ENCODE measurements at regions not wholly inside any gene's neighbourhood (a gene's known extent, or its start where the extent isn't known, plus 50 kb on each side); places are given as distances from the start of the nearest gene placed in this dataset.

DNA sequence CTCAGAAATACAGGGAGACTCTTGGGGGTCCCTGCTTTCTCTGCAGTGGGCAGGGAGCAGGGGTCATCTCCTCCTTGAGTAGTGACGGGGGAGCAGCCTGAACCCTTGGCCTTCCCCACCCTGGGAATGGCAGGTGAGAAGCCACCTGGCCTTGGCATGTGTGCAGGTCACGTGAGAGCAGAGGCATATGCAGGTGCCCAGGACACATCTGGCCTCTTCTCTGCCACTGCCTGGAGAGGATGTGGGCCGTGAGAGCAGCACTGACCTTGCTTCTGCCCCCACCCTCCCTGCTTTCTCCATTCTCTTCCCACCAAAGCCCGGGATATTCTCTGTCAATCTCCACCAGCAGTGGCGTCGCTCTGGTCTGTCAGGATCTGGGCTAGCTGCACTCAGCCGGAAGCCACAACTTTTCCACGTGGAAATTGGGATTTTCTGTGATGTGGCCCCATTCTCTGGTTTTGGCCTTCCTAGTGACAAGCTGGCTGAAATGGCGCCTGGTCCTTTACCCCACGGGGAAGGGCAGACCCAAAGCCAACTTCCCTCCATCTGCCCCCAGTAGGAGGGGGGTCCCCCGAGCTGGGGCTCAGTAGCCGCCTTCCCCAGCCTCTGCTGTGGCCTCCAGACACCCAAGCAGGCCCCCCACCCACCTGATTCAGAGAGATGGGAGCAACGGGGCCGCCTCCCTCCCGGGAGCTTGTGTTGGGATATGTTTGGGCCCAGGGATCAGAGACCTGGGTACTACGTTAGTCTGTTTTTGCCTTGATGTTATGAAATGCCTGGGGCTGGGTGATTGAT lies 70.4 kb upstream of the FCN1 start:
- no peak for DNase-seq

DNA sequence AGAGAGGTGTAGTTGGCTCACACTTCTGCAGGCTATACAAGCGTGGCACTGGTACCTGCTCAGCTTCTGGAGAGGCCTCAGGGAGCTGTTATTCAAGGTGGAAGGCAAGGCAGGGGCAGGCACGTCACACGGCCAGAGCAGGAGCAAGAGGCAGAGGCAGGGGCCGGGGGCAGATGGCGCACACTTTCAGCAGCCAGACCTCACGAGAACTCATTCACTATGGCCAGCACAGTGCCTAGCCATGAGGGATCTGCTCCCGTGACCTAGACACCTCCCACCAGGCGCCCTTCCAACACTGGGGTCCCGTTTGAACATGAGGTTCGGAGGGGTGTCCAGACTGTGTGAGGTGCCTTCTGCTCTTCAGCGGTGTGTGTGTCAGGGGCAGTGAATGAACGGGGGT lies 71.0 kb upstream of the FCN1 start:
- no peak for DNase-seq

DNA sequence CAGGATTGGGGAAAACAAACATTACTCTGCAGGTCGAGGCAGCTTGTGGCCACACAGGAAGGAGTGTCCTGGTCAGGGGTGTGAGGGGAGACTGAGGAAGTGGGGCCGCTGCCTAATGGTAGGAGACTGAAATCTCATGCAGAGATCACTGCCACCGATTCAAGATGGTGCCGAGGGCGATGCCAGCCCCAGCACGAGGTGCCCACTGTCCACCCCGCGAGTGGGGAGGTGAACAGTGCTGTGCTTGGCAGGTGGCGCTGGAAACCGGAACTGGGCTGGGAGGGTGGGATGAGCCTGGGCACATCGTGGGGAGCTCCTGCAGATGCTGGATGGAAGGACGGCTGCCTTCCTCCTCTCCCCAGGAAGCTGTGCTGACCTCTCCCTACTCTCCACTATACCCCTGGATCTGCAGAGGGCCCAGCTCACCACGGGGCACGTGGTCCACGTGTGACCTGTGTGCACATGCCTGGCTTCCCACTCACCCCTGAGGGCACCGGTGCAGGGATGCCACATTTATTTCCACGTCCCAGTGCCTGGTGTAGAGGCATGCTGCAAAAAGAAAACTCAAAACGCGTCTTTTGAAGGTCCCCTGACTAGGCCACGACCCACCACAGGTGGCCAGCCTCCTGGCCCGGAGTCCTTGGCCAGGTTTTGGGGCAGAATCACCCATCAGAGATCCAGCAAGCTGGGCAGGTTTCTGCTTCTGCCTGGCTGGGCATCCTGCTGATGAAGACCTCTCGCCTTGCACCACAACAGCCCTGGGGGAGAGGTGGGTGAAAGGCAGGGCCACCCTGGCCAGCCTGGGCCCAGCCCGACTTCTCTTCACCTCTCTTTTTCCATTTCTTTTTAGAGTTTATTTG lies 71.7 kb upstream of the FCN1 start:
- DNase-seq, result no peak

DNA sequence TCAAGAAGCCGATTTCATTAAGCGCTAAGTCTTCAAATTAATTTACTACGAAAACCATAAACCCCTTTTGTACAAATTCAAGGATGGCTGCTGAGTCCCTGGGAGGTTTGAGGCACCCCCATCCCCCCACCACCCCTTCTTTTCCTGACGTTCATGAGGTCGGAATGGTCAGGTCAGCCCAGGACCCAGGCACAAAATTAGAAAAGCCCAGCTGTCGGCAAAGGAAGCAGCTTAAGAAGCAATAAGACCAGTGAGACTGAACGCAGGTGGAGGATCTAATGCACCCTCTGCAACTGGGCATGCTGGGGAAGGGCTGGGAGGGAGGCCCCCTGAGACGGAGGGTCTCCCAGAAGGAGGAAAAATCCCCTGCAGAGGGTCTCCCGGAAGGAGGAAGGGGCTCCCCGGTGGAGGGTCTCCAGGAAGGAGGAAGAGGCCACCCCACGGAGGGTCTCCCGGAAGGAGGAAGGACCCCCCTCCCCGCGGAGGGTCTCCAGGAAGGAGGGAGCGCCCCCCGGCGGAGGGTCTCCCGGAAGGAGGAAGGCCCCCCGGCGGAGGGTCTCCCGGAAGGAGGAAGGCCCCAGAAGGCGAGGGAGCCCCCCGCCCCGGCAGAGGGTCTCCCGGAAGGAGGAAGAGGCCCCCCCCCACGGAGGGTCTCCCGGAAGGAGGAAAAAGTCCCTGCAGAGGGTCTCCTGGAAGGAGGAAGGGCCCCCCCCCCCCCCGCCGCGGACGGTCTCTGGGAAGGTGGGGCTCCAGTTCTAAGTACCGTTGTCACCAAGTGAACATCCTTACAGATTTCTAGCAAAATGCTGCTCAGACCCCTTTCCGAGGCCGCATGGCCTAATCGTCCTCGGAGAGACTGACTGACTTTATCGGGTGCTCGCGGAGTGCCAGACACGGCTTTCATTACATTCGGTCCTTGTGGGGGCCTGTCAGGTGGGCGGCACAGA lies 74.4 kb upstream of the FCN1 start:
- no peak for DNase-seq

DNA sequence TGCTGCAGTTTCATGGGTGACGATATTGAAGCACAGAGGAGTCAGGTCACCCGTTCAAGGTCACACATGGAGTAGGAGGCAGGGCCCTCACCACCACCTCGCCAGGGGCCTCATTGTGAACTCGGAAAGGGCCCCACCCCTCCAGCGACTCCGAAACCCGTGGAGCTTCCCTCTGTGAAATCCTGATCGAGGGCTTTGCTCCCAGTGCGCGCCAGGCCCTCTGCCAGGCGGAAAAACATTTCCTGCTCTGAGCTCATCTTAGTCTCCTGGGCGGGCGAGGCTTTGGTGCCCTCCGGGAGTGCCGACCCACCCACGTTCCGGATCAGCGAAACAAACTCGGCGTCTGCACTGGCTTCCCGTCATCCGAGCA lies 75.0 kb upstream of the FCN1 start:
- no peak for DNase-seq

DNA sequence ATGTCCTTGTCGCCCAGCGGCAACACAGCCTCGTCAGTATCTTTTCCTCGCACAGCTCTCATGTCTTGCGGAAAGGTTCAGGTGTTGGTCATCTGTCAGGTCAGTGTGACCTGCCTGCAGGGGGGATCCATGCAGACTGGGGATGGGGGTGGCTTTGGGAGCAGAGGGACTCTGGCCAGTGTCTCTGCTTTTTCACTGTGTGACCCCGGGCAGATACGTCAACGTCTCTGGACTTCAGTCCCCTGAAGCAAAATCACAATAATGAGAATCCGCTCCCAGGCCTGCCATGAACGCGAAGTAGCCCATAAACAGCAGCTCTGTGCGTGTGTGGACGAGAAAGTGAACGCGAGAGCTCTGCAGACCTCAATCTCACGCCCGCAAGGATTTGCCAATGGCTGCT lies 75.7 kb upstream of the FCN1 start:
- DNase-seq, result no peak

DNA sequence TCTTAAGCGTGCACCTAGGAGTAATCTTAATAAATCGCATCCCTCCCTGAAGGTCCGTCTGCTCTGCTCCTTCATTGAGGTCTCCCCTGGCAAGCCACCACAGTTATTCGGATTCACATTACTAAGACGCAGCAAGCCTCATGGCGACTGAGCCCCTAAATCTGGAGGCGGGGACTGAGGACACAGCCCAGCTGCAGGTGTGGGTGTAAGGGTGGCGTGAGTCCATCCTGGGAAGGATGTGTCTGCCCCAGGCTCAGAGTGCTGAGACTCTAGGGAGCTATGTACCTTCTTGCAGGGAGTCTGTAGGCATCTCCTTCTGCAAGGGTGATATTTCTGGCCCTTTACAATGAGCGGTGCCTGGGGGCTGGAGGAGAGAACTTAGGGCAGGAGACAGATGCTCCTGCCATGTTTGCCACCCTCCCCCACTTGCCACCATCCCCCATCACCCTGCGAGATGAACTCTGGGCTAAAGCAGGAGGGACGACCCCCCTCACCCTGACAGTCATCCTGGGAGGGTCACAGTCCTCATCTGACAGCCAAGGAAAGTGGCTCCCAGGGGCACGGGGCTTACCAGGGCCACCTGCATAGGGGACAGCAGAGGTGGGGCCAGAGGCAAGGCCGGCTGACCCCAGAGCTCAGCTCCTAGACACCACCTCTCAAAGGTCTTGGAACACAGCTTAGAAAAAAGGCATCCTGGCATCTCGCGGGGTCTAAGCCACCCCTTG lies 76.4 kb upstream of the FCN1 start:
- DNase-seq, result no peak

DNA sequence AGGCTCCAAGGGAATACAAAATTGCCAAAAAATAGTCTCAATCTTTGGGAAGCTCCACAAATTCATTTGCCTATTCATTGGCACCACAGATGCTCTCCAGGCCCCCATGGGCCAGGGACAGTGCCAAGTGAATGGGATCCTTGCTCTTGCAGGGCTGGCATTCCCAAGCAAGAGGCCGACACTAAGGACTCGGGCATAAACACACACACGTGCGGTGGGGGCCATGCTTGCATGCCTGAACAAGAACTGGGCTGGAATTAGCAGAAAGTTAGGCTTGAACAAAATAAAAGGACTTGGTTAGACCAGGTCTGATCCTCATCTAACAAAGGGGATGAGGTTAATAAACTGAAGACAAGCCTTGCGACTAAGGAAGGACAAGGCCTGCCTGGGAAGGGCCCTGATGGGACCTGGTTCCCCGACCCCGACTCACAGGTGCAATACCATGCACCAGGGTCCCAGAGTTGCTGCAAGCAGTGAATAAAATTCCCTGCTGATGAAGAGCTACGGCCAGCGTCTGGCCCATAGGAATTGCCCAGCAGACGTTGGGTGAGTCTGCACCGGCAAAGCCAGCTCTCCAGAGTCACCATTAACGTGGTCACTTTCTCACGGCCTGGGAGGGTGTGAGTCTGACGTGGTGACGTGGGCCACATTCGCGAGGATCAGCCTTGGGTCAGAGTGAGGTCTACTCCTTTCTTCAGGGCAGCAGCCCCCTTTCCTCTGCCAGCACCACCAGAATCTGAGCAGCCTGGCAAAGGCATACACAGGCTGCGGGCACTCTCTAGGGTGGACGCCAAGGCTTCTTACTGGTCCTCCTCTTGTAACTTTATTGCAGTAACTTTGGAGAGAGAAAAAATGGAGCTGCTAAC lies 77.4 kb upstream of the FCN1 start:
- DNase-seq, result no peak

DNA sequence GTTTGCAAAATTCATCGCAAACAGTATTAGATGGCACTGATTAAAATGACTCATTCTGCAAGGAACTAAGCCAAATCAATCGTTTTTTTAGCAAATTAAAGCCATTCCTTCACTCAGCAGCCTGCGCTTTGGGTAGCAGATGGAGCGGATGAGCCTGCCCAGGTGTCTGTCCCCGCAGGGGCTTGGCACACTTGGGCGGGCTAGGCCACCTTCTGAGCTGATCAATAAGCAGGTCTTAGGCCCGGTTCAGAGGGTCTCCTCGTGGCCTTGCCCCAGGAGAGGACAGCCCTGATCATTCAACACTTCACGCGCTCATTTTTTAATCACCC lies 78.0 kb upstream of the FCN1 start:
- DNase-seq, result no peak

DNA sequence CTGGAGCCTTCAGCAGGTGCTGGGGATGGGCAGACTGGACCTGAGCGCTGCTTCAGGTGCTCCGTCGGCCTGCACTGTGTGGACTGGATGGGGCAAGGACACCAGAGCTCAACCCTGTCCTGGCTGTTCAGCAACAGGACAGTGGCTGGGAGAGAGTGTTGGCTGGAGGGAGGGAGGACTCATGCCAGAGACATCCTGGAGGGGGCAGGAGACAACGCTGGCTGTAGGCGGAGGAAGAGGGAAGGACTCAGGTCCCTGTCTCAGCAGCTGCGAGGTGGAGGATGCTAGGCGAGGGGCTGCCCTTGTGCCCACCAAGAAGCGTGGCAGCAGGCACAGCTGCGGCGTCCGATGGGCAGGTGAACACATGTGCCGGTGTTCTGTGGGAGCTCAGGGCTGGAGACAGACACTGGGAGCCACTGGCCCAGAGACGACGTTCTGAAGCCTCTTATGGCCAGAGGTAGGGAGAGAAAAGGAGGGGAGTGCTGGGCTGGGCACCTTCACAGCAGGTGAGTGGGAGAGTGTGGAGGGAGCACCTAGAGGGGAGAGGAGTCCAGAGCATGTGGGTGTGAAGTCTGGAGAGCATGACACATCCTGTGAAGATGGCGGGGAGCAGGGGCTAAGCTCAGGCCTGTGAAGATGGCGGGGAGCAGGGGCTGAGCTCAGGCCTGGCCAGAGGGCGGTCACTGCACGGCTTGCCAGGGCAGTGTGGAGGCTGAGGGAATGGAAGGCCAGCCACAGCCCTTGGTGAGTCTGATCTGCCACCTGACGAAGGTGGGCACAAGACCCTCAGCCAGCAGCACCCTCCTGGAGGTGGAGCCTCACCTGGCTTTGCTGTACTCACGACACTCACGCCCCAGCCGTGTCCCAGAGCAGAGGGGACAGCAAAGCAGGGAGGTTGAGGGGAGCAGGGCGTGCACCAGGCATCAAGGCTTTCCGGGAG lies 79.1 kb upstream of the FCN1 start:
- no peak for DNase-seq

DNA sequence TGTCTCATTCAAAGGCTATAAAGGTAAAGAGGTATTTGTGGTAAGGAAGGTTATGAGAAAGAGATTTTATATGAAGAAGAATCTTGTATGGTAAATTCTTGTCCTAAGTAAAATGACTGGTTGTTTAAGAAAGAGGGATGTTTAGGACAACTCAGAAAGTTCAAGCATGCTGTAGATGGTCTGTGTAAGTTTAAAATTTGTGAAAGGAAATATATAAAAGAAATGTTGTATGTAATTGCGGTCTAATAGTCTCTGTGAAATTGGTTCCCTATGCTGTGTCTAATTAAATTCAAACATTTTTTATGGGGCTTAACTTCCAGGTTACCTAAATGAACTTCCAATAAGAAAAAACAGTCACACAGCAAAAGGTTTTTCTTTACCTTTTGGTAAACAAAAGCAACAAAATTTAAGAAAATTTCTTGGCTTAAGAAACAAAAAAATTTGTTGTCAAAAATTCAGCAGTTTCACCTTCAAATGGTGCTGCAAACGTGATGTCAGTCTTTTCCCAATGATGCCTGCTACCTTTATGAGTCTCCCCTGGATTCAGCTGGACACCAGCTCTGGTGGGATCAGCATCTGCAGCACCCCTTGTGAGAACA lies 83.0 kb upstream of the FCN1 start:
- no peak for DNase-seq

DNA sequence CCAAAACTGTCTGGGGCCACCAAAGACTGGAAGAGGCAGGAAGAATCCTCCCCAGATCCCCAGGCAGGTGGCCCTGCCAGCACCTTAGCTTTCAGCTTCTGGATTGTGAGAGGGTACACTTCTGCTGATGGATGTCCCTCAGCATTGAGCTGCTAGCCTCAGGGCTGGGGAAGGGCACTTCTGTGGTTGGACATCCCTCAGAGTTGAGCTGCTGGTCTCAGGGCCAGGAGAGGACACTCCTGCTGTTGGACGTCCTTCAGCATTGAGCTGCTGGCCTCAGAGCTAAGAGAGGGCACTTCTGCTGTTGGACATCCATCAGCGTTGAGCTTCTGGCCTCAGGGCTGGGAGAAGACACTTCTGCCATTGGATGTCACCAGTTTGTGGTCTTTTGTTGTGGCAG lies 83.8 kb upstream of the FCN1 start:
- DNase-seq, result no peak

DNA sequence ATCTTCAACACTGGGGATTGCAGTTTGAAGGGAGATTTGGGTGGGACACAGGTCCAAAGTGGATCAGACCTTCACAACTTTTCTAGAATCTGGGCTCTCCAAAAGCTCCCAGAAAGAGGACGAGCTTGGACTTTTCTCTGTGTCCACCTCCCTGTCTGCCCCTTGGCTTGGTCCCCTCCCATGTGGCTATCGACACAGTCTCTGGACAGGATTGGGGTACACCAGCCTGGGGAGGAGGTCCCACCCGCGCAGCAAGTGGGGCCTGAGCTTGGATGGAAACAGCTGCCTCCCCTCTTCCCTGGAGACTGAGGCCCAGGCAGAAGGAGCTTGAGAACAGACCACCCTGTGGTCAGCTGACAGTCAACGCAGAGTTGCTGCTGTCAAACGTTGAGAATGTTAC lies 84.6 kb upstream of the FCN1 start:
- no peak for DNase-seq

DNA sequence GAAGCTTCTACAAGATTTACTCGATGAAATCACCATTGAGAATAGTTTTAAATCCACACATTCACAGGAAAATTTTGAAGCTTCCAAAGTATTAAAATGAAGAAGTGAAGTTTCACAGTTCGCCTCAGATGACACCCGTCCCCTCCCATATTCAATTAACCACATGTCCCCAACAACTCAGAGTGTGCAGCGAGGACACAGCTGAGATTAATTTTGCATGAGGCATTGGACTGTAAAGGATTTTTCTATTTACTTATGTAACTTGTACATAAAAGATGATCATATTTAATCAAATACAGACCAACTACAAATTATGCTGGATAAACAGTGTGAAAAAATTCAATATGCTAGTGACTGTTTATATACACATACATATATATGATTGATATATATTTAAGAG lies 84.7 kb upstream of the OLFM1 start:
- no peak for DNase-seq

DNA sequence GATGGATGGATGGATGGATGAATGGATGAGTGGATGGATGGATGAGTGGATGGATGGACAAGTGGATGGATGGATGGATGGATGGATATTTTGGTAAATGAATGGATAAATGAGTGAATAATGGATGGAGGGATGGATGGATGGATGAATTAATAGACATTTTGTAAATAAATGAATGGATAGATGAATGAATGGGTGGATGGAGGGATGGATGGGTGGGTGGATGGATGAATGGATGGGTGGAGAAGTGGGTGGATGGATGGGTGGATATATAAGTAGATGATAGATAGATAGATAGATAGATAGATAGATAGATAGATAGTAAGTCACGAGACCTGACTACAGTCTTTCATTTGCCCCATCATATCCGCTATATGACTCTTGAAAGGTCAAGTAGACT lies 82.7 kb upstream of the OLFM1 start:
- no peak for DNase-seq

DNA sequence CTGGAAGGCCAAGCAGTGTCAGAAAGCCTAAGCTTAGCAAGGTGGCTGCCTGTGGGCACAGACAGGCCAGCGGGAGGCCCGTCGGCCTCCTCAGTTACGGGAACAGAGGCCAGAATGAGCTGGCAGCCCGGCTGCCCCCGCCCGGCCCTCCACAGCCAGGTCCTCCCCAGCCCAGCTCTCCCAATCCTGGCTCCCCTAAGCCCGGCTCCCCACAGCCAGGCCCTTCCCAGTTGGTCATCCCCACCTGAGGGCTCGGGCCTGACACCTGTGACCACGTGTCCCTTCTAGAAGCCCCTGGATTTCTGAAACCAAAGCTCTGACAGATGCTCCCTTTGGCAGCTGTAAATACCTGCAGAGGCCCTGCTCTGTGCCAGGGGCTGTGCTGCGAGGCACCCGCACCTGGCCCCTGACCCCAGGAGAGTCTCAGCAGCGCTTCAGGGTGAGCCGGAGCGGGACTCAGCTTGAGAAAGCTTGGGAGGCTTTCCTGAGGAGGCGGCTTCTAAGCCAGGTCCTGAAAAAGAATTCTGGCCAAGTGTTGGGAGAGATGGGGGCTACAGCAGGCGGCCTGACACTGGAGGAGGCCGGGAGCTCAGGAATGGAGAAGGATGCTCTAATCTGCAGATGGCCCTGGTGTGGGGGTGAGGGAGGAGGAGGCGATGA lies 80.4 kb upstream of the OLFM1 start:
- no peak for DNase-seq

DNA sequence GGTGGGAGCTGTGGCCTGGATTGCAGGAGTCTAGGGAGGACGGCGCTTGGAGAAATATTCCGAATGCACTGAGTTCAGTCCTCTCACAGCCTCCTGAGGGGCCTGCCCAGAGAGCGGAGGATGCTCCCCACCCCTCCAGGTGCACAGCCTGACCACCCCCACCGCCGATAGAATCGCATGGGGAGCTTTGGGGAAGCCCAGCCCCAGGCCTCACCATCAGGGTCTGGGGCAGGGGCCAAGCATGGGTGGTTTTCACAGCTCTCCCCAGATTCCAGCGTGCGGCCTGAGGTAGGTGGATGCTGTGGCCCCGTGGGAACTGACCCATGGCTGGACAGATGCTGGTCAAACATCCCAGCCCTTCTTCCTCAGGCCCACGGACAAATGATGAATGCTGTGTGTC lies 79.9 kb upstream of the OLFM1 start:
- no peak for DNase-seq

DNA sequence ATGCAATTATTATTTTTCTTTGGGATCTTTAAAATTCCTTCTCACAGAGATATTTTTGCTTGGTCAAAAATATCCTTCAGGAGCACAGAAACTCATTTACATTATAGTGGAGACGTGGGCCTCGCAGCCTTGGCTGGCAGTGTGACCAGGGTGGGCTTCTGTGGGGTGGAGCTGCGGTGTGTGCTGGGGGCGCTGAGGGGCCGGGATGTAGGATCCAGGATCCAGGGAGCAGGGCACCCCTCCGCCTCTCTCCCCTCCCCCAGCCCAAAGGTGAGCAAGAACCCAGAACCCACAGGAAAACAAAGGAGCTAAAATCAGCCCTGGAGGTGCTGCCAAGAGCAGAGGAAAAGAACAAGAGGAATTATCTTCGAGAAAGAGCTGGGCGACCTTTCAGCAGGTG lies 79.1 kb upstream of the OLFM1 start:
- DNase-seq, result no peak

DNA sequence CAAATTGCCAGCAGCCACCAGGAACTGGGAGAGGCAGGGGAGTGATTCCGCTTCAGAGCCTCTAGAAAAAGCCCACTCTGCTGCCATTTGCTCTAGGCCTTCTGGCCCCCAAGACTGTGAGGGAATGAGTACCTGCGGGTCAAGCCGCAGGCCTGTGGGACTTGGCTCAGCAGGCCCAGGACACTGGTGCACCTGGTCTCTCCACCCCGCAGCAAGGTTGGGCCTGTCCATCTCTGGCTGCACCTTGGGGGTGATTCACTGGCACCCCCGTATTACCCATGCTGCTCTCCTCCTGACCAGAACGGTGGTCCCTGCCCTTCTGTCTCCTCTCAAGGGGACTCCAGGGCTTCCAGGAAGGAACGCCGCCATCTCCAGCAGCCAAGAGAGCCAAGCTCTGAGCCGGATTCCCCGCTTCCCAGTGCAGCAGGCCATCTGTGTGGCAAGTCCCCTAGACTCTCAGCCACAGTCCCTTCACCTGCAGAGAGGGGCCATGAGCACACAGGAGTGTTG lies 78.4 kb upstream of the OLFM1 start:
- DNase-seq, result no peak
